ENCODE measurements at regions not wholly inside any gene's neighbourhood (a gene's known extent, or its start where the extent isn't known, plus 50 kb on each side); places are given as distances from the start of the nearest gene placed in this dataset.
"Not testable (repeated sequence)": the region's sequence is repeated elsewhere in the genome, so short reads cannot be mapped to it uniquely, and the experiment has no call there.

DNA sequence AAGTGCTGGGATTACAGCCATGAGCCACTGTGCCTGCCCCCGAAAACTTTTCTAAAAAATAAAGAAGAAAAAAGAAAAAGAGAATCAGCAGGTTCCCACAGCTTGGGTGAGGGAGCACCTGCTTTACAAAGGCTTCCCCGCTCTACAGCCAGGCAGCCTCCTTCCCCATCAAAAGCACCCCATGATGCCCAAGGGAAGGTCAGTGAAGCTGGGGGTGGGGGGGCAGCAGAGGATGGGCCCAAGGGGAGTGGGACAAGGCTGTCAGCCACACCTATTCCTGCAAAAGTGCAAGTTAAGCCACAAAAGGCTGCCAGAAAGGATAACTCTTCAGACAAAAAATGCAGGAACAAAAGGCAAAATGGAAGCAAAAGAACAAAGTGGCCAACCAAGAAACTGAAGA is 72.5 kb downstream of the FAM50B start:
- no peak for DNase-seq (ENCODE audit: low read depth)

DNA sequence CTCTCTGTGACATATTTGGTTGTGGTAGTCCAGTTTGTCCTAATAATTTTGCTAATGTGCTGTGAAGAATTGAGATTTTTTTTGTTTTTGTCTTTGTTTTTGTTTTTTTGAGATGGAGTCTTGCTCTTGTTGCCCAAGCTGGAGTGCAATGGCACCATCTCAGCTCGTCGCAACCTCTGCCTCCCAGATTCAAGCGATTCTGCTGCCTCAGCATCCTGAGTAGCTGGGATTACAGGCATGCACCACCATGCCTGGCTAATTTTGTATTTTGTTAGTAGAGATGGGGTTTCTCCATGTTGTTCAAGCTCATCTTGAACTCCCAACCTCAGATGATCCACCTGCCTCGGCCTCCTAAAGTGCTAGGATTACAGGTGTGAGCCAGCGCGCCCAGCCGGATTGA is 73.4 kb downstream of the FAM50B start:
- DNase-seq (ENCODE audit: low read depth) = not testable (repeated sequence)

DNA sequence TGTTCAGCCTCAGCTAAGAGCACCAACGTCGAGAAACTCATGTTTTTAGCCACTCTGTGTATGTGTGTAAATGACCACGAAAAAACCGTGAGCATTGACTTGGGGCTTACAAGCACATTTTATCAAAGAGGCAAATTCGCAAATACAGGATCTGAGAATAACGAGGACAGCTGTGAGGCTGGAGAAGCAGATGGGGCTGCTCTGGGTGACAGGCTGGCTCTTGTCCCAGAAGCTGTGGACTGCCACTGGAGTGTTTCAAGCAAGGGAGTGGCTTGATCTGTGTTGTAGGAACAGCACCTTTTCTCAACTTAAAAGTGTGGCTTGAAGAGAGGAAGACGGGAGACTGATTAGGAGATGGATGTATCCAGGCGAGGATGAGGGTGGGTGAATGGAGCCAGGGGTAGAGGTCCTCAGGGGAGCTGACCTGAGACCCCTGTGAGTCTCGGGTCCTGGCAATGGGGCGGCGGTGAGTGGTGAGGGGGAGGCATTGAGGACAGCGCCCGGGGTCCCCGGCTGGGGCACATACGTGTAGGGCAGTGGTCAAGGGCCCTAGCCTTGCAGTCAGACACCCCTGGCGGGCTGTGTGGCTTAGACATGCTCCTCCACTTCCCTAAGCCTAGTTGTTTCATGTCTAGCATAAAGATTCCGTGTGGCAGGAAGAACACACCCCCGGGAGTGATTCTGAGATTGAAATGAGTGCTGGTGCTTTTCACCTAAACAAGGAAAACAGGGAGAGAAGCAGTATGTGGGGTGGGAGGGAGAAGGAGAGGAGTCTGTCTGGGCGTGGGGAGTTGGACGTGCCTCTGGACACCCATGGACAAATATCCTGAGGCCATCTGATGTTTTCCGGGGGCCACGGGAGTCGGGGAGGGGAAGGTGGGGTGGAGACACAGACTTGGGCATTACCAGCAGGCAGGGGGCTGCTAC is 76.3 kb downstream of the FAM50B start:
- DNase-seq (ENCODE audit: low read depth) = not testable (repeated sequence)

DNA sequence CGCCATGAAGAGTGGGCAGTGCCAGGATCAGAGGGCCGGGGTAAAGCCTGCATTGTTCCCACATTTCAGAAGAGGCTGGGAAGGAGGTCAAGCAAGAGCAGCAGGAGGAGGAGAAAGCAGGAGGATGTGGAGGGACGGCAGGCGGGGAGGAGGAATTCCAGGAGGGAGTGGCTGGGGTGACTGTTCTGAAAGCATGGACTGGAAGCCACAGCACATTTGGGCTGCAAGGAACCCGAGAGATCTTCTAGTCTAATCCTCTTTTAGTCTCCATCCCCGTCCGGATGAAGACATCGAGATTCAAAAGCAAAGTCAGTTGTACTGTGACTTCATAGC is 76.9 kb downstream of the FAM50B start:
- no peak for DNase-seq (ENCODE audit: low read depth)

DNA sequence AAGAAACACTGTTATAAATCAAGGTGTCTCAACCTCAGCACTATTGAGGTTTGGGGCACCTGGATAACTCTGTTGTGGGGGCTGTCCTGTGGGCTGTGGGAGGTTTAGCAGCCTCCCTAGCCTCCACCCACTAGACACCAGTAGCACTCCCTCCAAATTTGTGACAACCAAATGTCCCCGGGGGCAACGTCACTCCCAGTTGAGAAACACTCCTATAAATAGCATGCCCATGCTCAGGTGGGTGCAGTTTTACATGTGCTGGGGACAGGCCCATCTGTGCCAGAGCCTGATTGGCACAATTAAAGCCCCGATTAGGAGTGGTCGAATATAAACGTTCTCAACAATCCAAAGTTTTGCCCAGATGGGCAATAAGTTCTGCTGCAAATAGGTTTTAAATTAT is 78.9 kb downstream of the FAM50B start:
- DNase-seq (ENCODE audit: low read depth) = no peak

DNA sequence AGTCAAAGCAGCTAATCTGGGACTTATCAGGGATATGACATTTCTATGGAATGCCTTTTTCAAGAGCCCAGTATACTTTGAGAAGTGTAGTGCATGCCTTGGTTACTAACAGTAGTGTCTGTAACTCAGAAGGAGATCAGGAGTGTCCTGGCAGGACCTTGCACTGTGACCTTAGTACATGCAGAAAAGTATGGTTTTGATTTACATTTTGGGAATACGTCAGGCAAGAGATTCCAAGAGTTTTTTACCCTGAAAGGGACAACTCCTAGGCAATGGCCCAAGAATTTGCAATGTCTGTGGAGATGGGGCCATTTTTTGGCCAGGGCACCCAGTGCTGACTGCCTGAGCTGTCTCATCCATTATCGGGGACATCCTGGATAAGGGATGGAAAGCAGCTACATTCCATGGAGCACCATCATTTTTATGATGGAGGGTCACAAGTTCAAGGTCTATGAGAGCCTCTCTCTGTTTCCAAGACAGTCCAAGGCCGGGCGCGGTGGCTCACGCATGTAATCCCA is 80.2 kb downstream of the FAM50B start:
- DNase-seq (ENCODE audit: low read depth) = no peak

DNA sequence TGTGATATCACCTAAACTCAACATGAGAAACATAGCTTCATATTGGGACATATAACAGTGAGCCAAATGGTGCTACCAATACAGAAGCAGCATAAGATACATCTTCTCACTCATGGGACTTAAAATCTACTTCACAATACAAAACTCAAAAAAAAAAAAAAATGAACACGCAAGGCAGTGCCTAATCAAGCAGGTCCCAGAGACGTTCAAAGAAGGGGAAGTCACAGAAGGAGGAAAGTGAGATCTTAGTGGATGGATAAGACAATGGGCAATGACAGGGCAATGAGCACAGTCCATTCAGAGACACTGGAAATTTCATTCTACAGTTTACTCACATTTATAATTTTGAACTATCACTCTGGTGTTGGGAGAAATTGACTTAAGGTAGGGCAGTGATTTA is 88.3 kb downstream of the FAM50B start:
- no peak for DNase-seq (ENCODE audit: low read depth)

DNA sequence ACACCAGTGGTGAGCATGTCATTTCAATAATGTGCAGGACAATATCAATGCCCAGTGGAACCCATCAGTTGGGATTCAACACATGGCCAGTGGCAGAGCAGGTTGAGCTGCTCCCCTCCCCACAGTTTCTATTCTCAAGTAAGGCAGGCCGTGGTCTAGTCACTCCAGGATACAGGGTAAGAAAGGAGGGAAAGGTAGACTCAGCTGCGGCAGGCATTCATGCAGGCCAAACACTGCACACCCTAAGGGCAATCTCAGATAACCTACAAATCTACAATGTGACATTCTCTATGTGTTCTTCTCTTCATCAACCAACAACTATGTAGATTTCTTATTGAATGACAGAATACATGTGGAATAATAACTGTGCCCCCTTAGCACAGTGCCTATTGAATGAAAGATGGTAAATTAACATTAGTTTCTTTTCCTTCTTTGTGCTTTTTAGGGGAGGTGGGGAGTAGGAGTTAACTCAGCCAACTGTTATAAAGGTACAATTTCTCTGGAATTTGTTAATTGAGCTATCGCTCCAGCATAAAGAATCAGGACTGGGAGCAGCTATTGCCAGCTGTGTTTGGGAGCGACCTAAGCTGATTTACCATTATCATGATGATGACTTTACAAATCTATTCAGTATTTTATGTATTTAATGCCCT is 89.7 kb downstream of the FAM50B start:
- no peak for DNase-seq (ENCODE audit: low read depth)

DNA sequence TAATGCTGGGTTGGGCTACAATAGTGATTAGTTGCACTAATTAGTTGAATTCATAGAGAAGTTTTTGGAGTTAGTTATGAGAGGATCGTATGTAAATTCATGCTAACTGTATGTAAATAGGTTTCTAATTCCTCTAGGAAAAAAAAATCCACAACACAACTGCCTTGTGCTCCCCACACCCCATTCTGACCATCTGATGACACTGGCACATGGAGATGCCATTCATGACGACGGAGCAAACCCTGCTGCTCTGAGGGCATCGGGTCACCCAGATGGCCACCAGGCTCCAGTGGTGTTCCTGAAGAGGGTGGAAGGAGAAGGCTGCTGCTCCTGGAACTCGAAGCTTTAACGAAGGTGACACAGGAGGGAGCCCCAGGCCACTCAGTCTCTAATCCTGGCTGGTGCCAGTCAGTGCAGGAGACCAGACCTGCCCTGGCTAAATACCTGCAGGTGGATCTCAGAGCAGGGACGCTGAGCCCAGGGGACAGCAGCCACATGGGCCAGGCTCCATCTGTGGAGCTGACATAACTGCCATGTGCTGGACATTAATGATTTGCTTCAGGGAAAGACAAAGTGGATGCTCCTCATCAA is 90.3 kb downstream of the FAM50B start:
- no peak for DNase-seq (ENCODE audit: low read depth)

DNA sequence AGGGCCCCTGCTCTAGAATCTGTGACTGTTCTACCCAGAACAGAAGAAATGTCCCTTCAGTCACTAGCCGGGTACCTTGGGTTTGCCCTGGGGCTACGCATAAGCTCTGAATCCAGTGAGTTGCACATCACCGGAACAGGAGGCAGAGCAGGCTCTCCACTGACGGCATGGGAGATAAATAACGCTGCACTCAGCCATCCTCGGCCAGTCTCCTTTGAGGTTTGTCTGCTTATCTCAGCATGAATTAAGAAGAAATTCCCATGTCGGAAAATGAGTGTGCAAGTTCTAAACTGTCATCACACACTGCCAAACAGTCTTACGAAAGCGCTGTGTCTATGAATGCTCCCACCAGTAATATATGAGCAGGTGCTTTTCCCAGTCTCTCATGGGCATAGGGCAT is 90.8 kb downstream of the FAM50B start:
- no peak for DNase-seq (ENCODE audit: low read depth)

DNA sequence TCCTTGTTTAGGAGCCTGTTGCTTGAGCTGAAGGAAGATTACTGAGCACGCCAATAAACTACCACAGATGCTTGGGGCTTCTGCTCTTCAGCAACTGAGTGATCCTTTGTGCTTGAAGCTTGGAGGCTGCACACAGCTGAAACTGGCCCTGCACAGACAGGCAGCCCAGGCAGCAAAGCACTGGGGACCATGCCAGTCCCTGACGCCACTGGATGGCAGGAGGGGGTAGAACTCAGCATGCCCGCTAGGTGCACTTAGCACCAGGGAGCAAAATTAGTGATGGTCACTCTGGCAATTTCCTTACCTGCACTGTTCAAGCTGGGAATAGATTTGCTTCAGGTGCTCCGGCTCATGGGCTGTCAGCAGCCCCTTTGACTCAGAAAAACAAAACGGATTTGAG is 91.5 kb downstream of the FAM50B start:
- no peak for DNase-seq (ENCODE audit: low read depth)

DNA sequence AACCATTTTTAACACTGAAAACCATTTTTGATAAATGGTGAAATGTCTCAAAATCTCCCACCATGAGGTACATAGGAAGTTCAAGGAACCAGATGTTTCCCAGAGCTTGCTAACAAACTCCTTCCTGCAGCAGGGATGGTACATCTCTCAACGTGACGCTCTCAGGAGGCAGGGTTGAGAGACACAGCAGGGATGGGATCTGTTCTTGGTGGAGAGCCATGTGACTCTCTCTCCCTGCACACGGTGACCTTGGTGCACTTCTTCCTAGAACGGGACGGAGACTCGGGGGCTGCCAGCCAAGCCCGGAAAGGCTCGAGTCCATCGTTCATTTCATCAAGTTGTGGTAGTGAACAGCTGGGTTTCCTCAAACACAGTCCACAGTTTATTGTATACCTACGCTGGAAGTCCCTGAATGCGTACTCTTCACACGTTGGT is 94.2 kb downstream of the FAM50B start:
- DNase-seq (ENCODE audit: low read depth) = no peak

DNA sequence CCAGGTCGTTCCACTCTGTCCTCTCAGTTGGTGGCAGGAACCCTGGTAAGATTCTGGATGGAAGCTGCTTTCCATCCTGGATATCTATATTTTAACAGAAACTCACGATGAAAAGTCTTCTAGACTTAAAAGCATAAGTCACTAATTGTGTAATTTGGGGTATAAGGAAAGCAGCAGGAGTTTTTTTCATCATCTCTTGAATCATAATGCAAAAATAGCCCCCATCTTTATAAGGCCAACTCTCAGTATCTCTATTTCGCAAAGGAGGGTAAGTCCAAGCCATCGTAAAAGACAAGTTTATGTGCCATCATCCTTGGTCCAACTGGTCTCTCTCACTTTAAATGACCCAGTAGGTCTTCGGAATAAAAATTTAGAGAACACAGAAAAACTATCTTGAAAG is 95.1 kb downstream of the FAM50B start:
- no peak for DNase-seq (ENCODE audit: low read depth)

DNA sequence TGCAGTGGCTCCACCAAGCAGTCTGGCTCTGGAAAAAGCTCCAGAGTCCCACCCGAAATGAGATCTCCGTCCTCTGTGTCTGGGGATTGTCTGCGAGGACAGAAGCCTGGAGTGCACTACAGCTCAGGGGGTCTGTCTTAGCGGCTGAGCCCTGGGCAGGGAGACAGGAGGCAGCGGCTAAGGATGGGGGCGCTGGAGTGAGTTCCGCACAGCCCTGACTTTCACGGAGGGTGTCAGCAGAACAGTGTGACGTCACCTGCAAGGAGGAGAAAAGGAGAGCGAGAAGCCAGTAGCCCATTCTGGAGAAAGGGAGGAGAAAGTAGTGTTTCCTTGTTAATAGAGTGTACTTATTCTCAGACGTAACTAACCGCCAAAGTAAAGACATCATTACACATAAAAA is 97.6 kb downstream of the FAM50B start:
- DNase-seq (ENCODE audit: low read depth) = no peak

DNA sequence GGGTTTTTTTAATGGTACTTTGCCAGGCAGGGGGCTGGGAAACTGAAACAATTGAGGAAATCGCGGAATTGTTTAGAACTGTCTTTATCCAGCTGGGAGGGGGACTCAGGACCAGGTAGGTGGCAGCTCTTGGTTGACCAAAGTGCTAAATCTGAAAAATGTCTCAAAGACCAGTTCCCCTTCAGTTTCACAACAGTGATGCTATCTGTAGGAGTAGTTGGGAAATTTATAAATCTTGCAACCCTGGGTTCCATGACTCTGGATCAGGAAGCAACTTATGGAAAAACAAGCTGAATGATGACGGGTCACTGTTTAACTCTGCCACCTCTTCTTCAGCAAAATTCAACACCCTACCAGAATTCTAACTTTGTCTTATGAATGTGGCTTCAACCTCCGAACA is 99.7 kb downstream of the FAM50B start:
- DNase-seq (ENCODE audit: low read depth) = no peak

DNA sequence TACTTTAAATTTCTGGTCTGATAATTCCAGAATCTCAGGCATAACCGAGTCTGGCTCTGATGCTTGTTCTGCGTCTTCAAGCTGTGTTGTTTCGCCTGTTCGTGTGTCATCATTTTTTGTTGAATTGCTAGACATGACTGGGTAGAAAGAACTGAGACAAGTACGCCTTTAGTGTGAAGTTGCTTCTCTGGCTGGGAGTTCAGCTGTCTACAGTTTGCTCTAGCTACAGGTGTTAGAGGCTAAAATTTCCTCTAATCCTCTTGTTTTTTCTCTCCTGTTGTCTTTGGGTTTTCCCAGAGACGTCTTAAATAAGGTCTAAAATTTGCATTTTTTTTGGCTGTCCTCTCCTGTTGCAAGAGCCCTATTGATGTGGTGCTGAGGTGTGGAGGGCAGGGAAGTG is 100.3 kb downstream of the FAM50B start:
- DNase-seq (ENCODE audit: low read depth) = no peak

DNA sequence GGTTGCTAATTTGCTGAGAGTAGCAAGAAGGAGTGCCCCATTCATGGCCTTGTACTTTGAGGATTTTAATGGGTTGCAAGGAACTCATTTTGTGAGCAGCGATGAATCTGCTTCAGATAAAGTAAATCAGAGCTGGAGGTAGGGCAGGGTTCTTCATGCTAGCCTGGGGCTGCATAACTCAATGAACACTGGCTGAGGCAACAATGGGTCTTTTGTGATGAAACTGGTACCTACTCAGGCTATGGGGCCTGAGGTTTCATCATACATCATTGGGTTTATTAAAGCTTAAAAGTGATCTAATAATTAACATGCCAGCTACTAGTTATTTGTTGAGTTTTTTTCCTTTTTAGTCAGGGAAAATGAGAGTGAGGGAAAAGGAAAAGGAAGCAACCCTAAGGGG is 106.9 kb downstream of the FAM50B start:
- no peak for DNase-seq (ENCODE audit: low read depth)

DNA sequence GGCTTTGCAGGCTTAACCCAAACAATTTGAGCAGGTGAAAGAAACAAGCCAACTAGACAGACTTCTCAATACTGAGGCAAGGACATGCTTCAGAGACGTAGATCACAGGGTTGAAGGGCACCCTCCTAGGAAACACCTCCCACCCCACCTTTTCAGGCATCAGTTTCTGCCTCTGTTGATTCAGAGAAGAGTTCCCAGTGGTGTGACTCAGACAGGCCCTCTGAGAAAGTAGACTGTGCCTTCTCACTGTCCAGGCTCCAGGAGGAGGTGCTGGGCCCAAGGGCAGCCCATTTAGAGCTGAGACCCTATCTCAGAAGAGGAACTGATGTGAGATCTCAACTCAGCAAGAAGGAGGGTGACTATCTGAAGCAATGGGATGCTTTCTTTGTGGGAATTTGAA is 108.1 kb downstream of the FAM50B start:
- no peak for DNase-seq (ENCODE audit: low read depth)

DNA sequence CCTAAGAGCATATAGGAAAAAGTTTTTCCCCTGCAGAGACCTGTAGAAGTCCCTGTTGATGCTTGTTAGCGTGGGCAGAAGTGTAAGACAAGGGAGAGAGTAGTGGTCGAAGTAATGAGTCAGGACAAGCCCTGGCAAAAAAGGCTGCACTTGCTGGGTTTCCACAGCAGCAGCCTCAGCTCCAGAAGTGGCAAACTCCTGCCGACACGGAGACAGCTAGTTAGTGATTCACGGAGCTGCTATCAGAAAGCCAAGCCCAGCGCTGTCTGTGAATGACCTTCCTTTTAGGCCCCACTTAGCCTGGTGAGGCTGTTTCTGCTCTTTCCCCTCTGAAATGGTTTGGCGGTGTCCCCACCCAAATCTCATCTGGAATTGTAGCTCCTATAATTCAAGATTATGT is 109.1 kb downstream of the FAM50B start:
- no peak for DNase-seq (ENCODE audit: low read depth)

DNA sequence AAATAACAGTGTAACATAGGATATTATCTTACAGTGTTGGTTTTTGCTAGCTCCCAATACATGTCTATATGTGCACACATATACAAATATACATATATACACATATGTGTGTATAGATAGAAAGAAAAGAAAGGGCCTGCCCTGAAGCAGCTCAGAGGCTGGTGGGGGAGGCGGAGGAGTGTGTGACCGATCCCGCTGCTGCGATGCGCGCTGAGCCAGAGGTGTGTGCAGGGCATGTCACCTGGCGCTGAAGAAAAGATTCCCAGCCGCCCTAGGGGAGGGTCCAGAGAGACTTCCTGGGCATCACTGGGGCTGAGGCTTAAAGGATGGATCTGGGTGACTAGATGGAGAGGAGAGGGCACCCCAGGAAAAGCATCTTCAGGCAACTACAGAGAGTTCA is 110.2 kb downstream of the FAM50B start:
- no peak for DNase-seq (ENCODE audit: low read depth)

DNA sequence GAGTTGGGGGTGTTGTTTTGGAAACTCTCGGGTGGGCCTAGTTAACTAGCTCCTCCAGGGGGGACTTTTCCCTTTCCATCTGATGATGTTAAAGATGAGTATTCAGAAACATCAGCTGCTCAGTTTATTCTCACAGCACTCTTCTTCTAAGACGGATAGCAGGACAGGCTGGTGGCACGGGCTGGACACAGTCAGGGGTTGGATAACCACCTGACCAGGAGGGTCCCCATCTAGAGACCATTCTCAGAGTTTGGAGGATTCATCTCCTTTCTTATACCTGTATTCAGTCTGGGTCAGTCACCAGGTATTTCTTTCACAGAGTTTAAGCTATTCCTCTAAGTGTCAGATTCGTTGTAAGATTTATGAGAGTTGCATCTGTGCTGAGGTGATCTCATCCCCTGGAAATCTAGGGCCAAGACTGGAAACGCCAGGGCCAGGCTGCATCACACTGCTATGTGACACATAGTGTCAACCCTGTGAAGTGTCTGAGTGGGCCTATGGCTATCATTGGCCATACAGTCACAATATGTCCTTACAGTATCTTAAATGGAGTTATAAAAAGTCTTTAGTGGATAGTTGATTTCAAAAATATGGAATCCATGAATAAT is 111.7 kb downstream of the FAM50B start:
- no peak for DNase-seq (ENCODE audit: low read depth)

DNA sequence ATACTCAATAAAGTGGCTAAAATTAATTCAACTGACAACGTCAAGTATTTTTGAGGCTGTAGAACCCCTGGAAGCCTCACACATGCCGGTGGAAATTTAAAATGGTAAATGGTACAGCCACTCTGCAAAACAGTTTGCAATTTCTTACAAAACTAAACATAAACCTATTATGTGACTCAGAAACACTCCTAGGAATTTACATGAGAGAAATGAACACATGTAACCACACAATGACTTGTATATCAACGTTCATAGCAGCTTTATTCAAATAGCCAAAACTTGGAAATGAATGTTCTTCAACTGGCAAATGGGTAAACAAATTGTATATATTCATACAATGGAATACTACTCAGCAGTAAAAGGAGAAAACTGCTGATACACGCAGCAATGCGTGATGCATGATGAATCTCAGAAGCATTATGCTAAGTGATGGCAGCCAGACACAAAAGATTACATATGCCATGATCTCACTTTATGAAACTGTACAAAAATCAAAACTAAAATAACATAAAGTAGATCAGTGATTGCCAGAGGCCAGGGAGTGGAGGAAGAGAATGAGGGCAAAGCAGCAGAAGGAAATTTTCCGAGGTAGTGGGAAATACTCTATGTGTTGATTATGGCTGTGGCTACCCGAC is 112.5 kb downstream of the FAM50B start:
- DNase-seq (ENCODE audit: low read depth) = no peak

Measured in stimulated activated CD8-positive, alpha-beta memory T cell treated with anti-CD3 and anti-CD28 coated beads, Interleukin-7, amount 100 ng/mL, for 24 hours (primary cell).